Cardiac muscle cell (in vitro differentiated cells and primary cell): ENCODE measurements at regions not wholly inside any gene's neighbourhood (a gene's known extent, or its start where the extent isn't known, plus 50 kb on each side); places are given as distances from the start of the nearest gene placed in this dataset.
A peak's percentile ranks its signal among the peaks of the same experiment; 100 is the strongest.

Source experiments
- DNase-seq, 2 donors: peaks; one replicate each; pipeline versions ENCODE4 v3.0.0 to v3.0.0-alpha.2; 2010 to 2017; ENCODE audit warnings: low read depth in 1 of 2, low spot score in 1 of 2
- H3K27ac ChIP-seq: fragments of 200-600 bp; sonication (generic); 2 replicates; pipeline ENCODE4 v1.5.1; 2016
- H3K27me3 ChIP-seq: fragments of 200-600 bp; sonication (generic); 2 replicates; pipeline ENCODE4 v1.6.0; 2016; ENCODE audit warnings: control low read depth
- H3K36me3 ChIP-seq: fragments of 200-600 bp; sonication (generic); 2 replicates; pipeline ENCODE4 v1.5.1; 2016; ENCODE audit warnings: control low read depth
- H3K4me1 ChIP-seq: fragments of 200-600 bp; sonication (generic); 2 replicates; pipeline ENCODE4 v1.8.1; 2017; ENCODE audit warnings: low read depth, mild to moderate bottlenecking, mixed run types
- H3K4me3 ChIP-seq: fragments of 200-600 bp; sonication (generic); 2 replicates; pipeline ENCODE4 v1.5.1; 2016; ENCODE audit warnings: mild to moderate bottlenecking
- H3K9me3 ChIP-seq: fragments of 200-600 bp; sonication (generic); 2 replicates; pipeline ENCODE4 v1.5.1; 2017; ENCODE audit warnings: low read depth, mild to moderate bottlenecking, control low read depth
- TF ChIP-seq, protein P1 (sequence below): IDR thresholded peaks from 2 replicates; pipeline ENCODE4 v1.5.1; 2012; ENCODE audit warnings: low read depth, mild to moderate bottlenecking, low read length

GRCh38 chr9:134522502-134522848, 119.1 kb upstream of the COL5A1 start:
- Histone ChIP-seq H3K4me3 (no peak overlapping the region), H3K36me3 (no peaks in the 10 kb centered on the region), H3K4me1 (no peaks in the 10 kb centered on the region), H3K27ac (no peak overlapping the region), H3K9me3 (no peaks in the 10 kb centered on the region), H3K27me3 (no peaks in the 10 kb centered on the region)
- DNase-seq = no peak
- TF ChIP-seq, protein P1, sequence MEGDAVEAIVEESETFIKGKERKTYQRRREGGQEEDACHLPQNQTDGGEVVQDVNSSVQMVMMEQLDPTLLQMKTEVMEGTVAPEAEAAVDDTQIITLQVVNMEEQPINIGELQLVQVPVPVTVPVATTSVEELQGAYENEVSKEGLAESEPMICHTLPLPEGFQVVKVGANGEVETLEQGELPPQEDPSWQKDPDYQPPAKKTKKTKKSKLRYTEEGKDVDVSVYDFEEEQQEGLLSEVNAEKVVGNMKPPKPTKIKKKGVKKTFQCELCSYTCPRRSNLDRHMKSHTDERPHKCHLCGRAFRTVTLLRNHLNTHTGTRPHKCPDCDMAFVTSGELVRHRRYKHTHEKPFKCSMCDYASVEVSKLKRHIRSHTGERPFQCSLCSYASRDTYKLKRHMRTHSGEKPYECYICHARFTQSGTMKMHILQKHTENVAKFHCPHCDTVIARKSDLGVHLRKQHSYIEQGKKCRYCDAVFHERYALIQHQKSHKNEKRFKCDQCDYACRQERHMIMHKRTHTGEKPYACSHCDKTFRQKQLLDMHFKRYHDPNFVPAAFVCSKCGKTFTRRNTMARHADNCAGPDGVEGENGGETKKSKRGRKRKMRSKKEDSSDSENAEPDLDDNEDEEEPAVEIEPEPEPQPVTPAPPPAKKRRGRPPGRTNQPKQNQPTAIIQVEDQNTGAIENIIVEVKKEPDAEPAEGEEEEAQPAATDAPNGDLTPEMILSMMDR = no peak

DNA sequence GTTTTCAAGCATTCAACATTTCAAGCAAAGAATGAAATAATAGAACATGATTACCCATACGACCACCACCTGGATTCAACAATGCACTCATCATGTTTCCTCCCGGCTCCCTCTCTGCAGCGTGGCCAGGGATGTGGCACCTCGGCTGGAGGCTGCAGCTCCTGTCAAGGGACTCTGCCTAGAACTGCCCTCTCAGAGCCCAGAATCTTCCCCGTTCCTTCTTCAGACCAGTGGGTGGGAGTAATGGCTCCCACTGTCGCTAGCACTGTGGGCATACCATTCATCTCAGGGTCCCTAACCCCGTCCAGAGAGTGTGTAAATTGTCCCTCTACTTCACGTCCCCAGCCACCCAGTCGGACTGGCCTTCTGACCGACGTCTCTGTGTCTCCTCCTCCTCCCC, 118.6 kb upstream of the COL5A1 start:
- H3K4me1 ChIP-seq = no peaks in the 10 kb centered on the region
- TF ChIP-seq, protein P1 = no peak
- no peaks in the 10 kb centered on the region for H3K27me3 ChIP-seq
- no peak overlapping the region for H3K27ac ChIP-seq
- no peaks in the 10 kb centered on the region for H3K36me3 ChIP-seq
- H3K4me3 ChIP-seq = no peak overlapping the region
- no peaks in the 10 kb centered on the region for H3K9me3 ChIP-seq
- no peak for DNase-seq

DNA sequence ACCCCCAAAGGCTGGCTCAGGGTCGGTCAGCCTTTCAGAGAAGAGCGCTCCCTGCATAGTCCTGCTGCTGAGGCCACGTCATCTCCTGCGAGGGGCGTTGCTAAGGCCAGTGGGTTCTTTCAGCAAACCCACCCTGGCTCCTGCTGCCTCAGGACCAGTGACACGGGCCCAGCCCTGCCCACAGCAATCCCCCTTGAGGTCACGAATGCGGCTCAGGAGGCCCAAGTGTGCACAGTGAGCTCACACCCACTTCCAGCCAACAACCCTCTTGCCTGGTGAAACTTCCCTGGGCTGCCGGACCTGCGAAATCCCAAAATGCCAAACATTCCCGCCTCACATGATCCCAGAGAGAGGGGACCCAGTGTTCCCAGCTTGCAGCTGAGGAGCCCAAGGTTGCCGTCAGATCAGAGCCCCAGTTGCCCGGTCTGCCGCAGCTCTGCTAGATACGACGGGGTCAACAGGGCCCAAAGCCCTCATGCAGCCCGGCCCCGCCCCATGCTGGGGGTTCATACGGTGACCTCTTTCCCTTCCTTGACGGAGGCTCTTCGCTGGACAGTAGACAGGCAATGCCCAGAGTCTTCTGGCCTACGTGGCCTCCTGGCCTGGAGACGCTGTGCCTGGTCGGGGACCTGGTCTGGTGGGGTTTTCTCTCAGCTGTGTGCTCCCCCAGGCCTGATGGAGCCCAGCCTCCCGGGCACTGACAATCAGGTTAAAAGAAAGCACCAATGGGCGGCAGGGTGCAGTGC, 116.4 kb upstream of the COL5A1 start:
- no peaks in the 10 kb centered on the region for H3K36me3 ChIP-seq
- H3K27me3 ChIP-seq = no peaks in the 10 kb centered on the region
- no peak for DNase-seq
- no peak overlapping the region for H3K27ac ChIP-seq
- no peaks in the 10 kb centered on the region for H3K4me1 ChIP-seq
- TF ChIP-seq, protein P1 = no peak
- H3K9me3 ChIP-seq = no peaks in the 10 kb centered on the region
- H3K4me3 ChIP-seq = no peak overlapping the region

DNA sequence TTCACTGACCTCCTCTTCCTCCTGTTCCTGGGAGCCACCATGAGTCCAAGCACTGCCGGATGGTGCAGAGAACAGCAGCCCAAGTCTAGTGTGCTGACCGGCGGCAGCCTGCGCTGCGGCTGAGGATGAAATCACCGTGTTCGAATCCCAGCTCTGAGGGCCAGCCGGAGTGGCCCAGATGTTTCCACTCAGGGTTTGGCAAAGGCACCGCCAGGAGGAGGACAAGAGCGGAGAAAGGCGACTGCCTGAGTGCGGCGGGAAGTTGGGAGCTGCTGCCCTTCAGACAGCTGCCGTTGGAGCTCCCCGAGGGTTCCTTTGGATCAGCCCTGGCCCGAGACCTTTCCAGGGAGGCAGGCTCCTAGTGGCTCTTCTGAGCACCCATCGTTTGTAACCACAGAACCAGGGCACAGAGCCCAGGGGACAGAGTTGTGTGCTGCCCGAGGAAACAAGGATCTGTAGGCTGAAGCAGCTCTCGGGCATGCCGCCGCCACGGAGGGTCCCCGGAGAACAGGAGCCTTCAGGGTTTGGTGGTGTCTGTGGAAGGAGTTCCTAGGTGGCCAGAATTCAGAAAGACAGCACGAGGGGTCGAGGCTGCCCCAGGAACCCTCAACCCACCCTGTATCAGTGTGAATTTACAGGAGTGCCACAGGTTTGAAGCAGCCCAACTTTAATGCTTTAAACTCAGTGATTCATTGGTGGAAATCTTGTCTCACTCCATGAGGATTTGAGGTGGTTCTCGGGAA, 115.6 kb upstream of the COL5A1 start:
- peak in 1 of 2 donors; percentile 72 for DNase-seq
- H3K27ac ChIP-seq = no peak overlapping the region
- no peaks in the 10 kb centered on the region for H3K36me3 ChIP-seq
- no peaks in the 10 kb centered on the region for H3K9me3 ChIP-seq
- no peak overlapping the region for H3K4me3 ChIP-seq
- TF ChIP-seq, protein P1 = peak; percentile 35
- H3K27me3 ChIP-seq = no peaks in the 10 kb centered on the region
- H3K4me1 ChIP-seq = no peaks in the 10 kb centered on the region

DNA sequence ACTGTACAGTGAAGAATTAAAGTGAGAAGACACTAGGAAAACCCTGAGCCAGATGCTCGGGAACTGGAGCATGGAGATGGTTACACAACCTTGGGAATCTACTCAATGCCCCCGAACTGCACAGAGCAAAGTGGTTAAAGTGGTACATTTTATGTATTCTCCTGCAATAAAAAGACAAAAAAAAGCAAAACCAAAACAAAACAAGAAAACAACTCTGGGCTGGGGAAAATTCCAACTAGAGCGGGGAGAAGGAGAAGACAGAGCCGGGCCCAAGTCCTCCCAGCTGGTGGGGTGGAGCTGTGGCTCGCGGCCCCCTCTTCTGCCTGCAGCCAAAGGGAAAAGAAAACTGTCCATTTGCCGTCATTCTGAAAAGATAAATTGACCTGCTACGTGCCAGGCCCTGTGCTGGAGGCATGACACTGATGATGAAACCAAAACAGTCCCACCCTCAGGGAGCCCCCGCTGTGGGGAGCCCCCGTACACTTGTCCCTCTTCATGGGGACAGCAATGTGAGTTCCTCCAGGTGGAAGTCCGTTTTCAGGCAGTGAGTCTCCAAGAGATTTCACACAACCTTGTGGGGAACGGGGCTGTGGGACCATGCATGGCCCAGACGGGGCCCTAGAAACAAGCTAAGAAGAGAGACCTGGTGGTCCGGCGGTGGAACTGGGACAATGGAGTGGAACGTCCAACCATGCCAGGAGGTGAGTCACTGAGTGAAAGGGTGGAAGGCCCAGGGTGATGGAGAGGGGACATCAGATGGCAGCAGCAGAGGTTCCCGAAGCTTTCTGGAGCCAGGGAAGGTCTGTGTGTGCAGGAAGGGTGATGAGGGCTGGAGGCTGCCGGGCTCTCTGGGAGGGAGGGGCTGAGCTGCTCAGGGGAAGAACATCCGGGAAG, 114.8 kb upstream of the COL5A1 start:
- Histone ChIP-seq H3K27ac (no peak overlapping the region), H3K9me3 (no peaks in the 10 kb centered on the region), H3K4me3 (no peak overlapping the region), H3K36me3 (no peaks in the 10 kb centered on the region), H3K4me1 (no peaks in the 10 kb centered on the region), H3K27me3 (no peaks in the 10 kb centered on the region)
- TF ChIP-seq, protein P1 = no peak
- peak in 1 of 2 donors; percentile 50 for DNase-seq
